Brain microvascular endothelial cell (primary cell): ENCODE measurements at regions not wholly inside any gene's neighbourhood (a gene's known extent, or its start where the extent isn't known, plus 50 kb on each side); places are given as distances from the start of the nearest gene placed in this dataset.

Experiments
- DNase-seq: peaks from one replicate; pipeline ENCODE4 v3.0.0-alpha.2; 2020
- H3K27ac ChIP-seq: fragments of 250-450 bp; sonication (Bioruptor Pico); 2 replicates; pipeline ENCODE4 v1.5.1; 2020; ENCODE audit warnings: mild to moderate bottlenecking, moderate library complexity
- H3K27me3 ChIP-seq: fragments of 250-450 bp; sonication (Bioruptor Pico); replicated peaks from 2 replicates; pipeline ENCODE4 v1.5.1; 2020; ENCODE audit warnings: mild to moderate bottlenecking
- H3K36me3 ChIP-seq: fragments of 250-450 bp; sonication (Bioruptor Pico); replicated peaks from 2 replicates; pipeline ENCODE4 v1.5.1; 2020; ENCODE audit warnings: mild to moderate bottlenecking
- H3K4me3 ChIP-seq: 2 replicates; pipeline ENCODE4 v1.5.1; 2011; ENCODE audit warnings: low read depth, mild to moderate bottlenecking, control low read depth, low read length, moderate library complexity
- in situ Hi-C: cut with HindIII; loops from 2 replicates; pipeline ENCODE4 v1.10.0; 2017; ENCODE audit warnings: low sequenced_read_pairs, low pct_ligation_motif_present
- TF ChIP-seq, protein P1 (sequence below): IDR thresholded peaks from 2 replicates; pipeline ENCODE4 v1.5.1; 2011; ENCODE audit warnings: low read depth, mild to moderate bottlenecking, moderate library complexity, low read length, control low read depth, inconsistent platforms; ENCODE audit errors: missing control alignments

GRCh38 chr2:41958775-41959174, 89.0 kb upstream of the PKDCC start:
- Histone ChIP-seq H3K36me3 (no peaks in the 10 kb centered on the region), H3K4me3 (no peak overlapping the region), H3K27ac (no peak overlapping the region), H3K27me3 (no peaks in the 10 kb centered on the region)
- in situ Hi-C loops, result no loop called here
- TF ChIP-seq, protein P1, sequence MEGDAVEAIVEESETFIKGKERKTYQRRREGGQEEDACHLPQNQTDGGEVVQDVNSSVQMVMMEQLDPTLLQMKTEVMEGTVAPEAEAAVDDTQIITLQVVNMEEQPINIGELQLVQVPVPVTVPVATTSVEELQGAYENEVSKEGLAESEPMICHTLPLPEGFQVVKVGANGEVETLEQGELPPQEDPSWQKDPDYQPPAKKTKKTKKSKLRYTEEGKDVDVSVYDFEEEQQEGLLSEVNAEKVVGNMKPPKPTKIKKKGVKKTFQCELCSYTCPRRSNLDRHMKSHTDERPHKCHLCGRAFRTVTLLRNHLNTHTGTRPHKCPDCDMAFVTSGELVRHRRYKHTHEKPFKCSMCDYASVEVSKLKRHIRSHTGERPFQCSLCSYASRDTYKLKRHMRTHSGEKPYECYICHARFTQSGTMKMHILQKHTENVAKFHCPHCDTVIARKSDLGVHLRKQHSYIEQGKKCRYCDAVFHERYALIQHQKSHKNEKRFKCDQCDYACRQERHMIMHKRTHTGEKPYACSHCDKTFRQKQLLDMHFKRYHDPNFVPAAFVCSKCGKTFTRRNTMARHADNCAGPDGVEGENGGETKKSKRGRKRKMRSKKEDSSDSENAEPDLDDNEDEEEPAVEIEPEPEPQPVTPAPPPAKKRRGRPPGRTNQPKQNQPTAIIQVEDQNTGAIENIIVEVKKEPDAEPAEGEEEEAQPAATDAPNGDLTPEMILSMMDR, result no peak
- DNase-seq, result no peak

GRCh38 chr2:41959760-41960159, 88.1 kb upstream of the PKDCC start:
- H3K4me3 ChIP-seq, result no peak overlapping the region
- in situ Hi-C loops, result no loop called here
- no peaks in the 10 kb centered on the region for H3K27me3 ChIP-seq
- no peaks in the 10 kb centered on the region for H3K36me3 ChIP-seq
- DNase-seq, result no peak
- H3K27ac ChIP-seq, result no peak overlapping the region
- TF ChIP-seq, protein P1, result no peak

- TF ChIP-seq, protein P1, result no peak
- no peaks in the 10 kb centered on the region for H3K36me3 ChIP-seq
- no peaks in the 10 kb centered on the region for H3K27me3 ChIP-seq
- no peak for DNase-seq
- in situ Hi-C loops, result no loop called here
- no peak overlapping the region for H3K27ac ChIP-seq
- H3K4me3 ChIP-seq, result no peak overlapping the region
Measured at GRCh38 chr2:41962922-41963622, 84.7 kb upstream of the PKDCC start.

DNA sequence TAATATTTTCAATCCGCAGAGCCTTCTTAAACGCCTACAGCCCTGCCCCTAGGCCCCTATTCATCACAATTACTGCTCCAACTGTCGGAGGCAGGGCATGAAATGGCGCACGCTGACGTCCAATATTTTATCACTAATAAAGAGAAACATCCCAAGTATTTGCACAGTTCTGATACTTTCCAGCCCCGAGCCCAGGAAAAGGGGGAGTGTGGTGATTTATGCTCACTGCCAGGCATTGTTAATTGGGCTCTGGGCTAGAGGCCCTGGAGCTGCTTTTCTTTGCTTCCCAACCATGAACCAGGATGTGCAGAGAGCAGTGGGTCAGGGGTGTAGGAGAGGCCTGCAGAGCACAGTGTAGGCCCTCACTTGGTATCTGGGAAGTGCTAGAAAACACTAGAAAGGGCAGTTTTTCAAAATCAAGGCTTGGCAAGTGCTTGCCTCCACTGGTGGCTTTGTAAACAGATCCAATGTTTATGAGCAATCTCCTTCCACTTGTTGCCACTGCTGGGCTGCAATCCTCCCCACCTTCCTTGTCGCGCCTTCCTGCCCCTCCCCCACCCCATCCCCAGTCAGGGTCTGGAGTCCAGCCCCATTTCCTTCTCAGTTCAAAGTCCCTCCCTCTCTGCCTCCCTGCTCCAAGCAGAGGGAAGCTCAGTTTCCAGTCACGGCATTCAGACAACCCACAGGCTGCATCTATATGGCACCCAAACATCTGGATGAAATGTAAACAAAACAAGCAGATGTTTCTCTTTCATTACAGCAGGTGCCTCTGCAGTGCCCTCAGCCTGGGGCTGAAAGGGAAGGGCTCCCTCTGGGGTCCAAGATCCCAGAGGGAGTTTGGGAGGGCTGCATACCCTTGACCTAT, 83.9 kb upstream of the PKDCC start:
- TF ChIP-seq, protein P1, result no peak
- Histone ChIP-seq H3K27me3 (no peaks in the 10 kb centered on the region), H3K36me3 (no peaks in the 10 kb centered on the region), H3K4me3 (no peak overlapping the region), H3K27ac (no peak overlapping the region)
- no peak for DNase-seq
- in situ Hi-C loops, result no loop called here

DNA sequence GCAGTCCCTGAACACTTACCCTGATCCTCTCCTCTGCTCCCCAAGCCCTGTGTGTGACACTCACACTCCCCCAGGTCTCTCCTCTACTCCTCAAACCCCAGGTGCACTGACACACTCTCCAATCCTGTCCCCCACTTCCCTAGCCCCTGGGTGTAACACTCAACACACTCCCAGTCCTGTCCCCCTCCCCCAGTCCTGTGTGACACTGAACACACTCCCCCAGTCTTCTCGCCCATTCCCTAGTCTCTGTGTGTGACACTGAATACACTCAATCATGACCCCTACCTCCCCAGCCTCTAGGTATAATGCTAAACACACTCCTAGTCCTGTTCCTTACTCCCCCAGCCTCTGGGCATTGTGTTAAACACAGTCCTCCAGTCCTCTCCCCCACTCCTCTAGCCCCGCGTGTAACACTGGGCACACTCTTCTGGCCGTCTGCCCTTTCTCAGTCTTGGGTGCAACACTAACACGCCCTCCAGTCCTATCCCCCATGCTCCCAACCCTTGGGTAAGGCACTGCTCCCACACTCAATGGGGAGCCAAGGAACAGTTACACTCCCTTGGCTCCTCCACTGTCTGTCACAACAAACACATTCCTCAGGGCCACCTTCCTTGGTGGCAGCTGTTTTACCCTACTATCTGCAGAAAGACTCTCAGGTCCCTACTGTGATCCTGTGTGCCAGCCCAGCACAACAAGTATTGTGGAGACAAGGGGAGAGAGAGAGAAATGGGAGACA, 82.5 kb upstream of the PKDCC start:
- peak overlapping the region; percentile 67 for H3K27ac ChIP-seq
- no peaks in the 10 kb centered on the region for H3K27me3 ChIP-seq
- no peak for DNase-seq
- in situ Hi-C loops, result no loop called here
- H3K4me3 ChIP-seq, result no peak overlapping the region
- H3K36me3 ChIP-seq, result no peaks in the 10 kb centered on the region
- TF ChIP-seq, protein P1, result no peak
